GM19023 (cell line): ENCODE measurements at regions not wholly inside any gene's neighbourhood (a gene's known extent, or its start where the extent isn't known, plus 50 kb on each side); places are given as distances from the start of the nearest gene placed in this dataset.

ENCODE experiments used
- ATAC-seq: cut with Tn5 transposase; IDR thresholded peaks from one replicate; pipeline ENCODE4 v1.9.1; 2021; ENCODE audit warnings: mild to moderate bottlenecking, moderate library complexity; ENCODE audit not compliant: unreplicated experiment

GRCh38 chr10:36187380-36188079 lies 545.4 kb upstream of the FZD8 start:
- ATAC-seq = no peak

GRCh38 chr10:36185097-36185496 lies 543.0 kb upstream of the FZD8 start:
- ATAC-seq = no peak

GRCh38 chr10:36183726-36184125 lies 541.6 kb upstream of the FZD8 start:
- no peak for ATAC-seq

- ATAC-seq = no peak
These were observed 541.0 kb upstream of the FZD8 start for GRCh38 chr10:36183056-36183455.

DNA sequence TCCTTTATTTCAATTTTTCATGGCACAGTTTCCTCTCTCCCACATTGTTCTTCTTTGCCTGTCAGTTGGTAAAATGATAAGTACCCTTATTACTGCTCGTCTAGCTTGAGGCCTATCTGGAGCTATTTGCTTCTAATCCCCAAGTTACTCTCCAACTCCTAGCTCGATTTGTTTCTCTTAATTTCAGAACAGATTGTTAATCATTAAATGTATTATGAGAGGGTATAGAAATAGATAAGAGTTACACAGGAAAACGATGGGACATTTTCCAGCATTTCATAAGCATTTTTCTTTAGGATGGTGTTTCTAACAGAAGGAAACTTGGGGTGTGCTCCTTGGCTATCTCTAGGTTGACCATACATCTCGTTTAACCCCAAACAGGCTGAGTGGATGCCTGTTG lies 540.5 kb upstream of the FZD8 start:
- no peak for ATAC-seq

- no peak for ATAC-seq
These were observed 540.1 kb upstream of the FZD8 start for GRCh38 chr10:36182179-36182566.

DNA sequence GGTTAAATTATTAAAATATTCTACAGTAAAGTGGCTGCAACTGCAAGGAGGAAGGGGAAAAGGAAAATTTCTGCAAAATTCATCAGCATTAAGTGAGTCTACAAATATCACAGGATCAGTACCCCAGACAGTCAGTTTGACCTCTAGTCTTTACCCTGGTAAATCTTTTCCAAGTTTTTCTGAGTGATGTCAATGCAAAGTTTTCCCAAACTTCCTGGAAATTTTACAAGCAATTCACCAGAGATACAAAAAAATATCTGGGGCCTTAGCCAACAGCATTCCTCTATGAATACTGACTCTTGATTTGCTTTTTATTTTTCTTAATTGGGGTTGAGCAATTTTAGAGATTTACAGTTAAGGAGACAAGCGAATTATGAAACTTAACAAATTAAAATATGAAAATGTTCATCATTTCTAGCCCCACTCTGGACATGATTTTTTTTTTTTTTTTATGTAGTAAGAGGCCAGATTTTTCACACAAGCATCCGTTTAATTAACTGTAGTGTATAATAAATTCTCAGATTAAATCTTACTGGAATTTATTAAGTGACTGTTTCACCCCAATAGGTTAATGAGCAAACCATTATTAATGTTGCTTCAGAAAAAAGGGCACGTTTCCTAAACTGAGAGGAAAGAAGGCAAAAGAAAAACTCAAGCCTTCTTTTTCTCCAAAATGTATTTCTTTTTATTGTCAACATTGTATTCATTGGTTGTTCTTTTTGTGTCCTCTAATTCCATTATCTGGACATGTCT lies 539.5 kb upstream of the FZD8 start:
- no peak for ATAC-seq

DNA sequence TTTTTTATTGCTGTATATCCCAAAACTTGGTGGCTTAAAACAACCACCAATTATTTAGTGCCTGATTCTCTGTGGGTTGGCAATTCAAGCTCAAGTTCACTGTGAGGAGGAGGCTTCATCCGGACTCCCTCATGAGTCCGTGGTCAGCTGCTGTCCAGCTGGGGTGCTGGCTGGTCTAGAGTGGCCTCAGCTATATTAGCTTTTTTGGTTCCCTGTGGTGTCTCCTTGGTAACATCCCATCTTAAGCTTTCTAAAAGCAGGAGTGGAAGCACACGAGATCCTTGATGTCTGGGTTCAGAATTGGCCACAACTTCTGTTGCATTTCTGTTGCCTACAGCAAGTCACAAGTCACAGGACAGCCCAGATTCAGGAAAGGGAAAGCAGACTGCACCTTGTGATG lies 536.5 kb upstream of the FZD8 start:
- no peak for ATAC-seq

- no peak for ATAC-seq
These were observed 535.0 kb upstream of the FZD8 start for GRCh38 chr10:36177071-36177470.

DNA sequence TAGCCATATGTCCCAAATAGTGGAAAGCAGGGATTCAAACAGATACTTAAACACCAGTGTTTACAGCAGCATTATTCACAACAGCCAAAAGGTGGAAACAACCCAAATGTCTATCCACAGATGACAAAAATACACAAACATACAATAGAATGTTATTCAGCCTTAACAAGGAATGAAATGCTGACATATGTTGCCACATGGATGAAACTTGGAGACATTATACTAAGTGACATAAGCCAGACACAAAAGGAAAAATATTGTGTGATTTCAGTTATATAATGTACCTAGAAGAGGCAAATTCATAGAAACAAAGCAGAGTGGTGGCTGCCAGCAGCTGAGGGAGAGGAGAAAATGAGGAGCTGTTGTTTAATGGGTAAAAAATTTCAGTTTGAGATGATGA lies 533.9 kb upstream of the FZD8 start:
- no peak for ATAC-seq

- no peak for ATAC-seq
These were observed 531.3 kb upstream of the FZD8 start for GRCh38 chr10:36173364-36173763.

GRCh38 chr10:36171953-36172940 lies 530.2 kb upstream of the FZD8 start:
- ATAC-seq = no peak

DNA sequence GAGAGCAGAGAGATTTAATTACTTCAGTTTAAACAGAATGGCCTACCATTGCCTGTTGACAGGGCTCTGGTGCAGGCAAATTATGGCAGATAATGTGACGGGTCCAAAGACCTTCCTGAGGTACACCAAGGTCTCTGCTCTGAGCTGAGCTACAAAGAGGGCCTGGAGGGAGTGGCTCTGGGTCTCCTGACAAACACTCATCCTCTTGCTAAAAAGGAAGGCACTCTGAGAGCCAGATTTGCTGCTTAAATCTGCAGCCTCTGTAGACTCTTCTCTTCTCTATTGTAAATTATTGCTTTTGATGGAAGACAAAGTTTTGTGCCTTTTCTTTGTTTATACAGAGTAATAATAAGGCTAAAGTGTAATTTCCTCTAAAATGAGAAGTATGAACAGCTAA lies 529.5 kb upstream of the FZD8 start:
- ATAC-seq = no peak

DNA sequence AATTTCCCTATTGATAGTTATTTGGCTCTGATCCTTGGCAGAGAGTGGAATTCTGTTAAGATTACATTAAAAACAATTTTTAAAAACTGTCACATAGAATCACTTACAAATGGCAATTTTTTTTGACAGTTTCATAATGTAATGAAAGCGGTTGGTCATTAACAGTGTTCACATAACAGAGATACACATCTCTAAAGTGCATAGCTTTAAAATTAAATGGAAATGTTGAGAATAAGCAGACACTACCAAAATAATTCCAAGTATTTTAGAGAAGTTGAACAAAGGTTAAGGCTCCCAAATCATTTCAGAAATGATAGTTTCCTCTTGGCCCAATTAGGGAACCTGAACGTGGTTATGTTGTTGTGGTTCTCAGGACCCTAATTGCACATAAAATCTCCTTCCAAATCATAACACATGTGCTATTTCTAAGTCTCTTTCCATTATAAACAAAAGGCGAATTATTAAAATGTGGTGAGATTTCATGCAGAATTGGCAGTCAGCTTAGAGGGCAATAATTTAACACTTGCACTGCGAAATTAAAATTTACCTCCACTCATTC lies 528.9 kb upstream of the FZD8 start:
- ATAC-seq = no peak

DNA sequence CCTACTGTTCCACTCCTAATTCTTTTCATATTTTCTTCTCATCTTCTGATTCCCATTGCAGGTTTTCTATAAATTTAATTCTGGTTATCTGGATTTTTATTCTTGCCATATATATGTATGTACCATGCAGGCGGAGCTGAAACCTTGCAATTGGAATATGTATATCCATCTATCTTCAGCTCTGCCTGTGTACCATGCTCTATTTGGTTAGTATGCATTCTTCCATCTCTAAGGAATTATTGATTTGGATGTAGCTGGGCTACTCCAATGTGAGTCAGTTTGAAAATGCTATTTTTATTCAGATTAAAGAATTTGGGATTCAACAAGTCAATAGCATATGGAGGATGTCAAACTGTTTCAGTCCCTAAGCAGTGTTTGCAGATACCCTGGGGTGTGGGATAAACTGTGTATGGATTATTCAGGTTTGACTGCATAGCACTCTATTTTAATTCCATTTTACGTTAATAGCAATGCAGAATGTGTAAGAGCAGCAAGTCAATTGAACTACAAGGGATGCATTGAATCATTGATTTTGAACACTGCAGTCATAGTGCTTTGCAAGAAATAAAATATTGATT lies 528.1 kb upstream of the FZD8 start:
- ATAC-seq = no peak

GRCh38 chr10:36168777-36169176 lies 526.7 kb upstream of the FZD8 start:
- ATAC-seq = no peak

- ATAC-seq = no peak
These were observed 522.7 kb upstream of the FZD8 start for GRCh38 chr10:36164556-36165504.

DNA sequence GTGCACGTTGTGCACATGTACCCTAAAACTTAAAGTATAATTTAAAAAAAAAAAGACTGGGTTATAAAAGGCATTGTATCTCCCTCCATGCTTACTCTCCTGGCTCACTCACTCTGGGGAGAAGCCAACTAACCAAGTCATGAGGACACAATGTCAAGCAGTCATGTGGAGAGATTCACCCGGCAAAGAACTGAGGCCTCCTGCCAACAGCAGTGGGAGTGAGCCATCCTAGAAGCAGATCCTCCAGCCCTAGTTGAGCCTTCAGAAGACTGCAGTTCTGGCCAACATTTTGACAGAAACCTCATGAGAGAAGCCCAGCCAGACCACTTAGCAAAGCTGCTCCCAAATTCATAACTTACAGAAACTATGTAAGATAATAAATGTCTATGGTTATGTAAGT lies 521.7 kb upstream of the FZD8 start:
- ATAC-seq = no peak

DNA sequence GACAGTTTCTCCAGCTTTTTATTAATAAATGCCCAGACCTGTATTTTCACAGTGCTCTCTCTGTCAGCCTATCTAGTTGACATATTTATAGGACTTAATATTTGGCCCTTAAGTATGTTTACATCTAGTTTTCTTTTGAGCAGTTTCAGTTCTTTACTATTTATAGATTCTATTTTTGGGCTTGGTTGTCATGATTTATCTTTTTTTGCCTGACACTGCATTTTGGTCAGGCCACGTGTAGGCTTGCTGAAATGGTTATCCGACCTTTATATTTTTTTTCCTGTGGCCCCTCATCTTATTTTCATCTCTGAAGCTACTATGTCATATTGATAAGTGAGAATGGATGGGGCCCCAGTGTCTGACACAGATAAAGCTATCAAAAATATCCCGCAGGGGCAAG lies 515.4 kb upstream of the FZD8 start:
- no peak for ATAC-seq

GRCh38 chr10:36148207-36148606 lies 506.1 kb upstream of the FZD8 start:
- no peak for ATAC-seq
